LNCAP (cell line): ENCODE measurements at regions not wholly inside any gene's neighbourhood (a gene's known extent, or its start where the extent isn't known, plus 50 kb on each side); places are given as distances from the start of the nearest gene placed in this dataset.

Experiments
- TF ChIP-seq, protein P1 (sequence below): fragments of 450-650 bp; IDR thresholded peaks from 2 replicates; pipeline ENCODE4 v1.5.1; 2017; ENCODE audit warnings: mild to moderate bottlenecking

DNA sequence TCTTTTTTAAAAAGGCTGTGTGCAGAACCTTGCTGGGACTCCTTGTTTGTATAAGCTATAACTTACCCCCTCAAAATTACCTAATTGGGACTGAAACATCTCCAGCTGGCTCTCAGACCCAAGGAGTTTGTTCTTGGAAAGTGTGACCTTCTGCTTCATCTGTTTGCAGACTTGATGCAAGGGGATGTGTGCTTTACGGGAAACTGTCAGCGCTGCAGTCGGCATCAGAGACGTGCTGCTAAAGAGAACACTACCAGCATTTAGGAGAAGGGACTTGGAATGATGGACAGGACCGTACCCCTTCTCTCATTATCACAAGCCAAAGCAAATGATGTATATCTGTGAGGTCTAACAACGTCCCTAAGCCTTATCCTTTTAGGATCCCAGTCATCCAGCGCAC lies 174.2 kb upstream of the PARP11 start:
- TF ChIP-seq, protein P1, sequence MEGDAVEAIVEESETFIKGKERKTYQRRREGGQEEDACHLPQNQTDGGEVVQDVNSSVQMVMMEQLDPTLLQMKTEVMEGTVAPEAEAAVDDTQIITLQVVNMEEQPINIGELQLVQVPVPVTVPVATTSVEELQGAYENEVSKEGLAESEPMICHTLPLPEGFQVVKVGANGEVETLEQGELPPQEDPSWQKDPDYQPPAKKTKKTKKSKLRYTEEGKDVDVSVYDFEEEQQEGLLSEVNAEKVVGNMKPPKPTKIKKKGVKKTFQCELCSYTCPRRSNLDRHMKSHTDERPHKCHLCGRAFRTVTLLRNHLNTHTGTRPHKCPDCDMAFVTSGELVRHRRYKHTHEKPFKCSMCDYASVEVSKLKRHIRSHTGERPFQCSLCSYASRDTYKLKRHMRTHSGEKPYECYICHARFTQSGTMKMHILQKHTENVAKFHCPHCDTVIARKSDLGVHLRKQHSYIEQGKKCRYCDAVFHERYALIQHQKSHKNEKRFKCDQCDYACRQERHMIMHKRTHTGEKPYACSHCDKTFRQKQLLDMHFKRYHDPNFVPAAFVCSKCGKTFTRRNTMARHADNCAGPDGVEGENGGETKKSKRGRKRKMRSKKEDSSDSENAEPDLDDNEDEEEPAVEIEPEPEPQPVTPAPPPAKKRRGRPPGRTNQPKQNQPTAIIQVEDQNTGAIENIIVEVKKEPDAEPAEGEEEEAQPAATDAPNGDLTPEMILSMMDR = no peak

DNA sequence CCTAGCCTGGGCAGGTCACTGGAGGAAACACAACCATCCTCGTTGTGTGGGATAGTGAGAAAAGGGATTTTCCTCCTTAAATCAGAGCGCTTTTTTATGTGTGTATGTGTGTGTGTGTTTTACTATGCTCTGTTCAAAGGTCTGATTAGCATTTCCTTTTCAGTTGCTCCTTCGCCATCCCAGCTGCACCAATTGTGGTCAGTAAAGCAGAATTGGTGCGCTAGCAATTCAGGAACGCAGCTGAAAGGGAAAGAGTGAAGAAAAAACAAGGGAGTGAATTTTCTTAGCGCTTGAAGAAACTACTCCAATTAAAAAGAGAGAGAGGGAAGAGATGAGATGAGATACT lies 173.3 kb upstream of the PARP11 start:
- TF ChIP-seq, protein P1 = no peak

DNA sequence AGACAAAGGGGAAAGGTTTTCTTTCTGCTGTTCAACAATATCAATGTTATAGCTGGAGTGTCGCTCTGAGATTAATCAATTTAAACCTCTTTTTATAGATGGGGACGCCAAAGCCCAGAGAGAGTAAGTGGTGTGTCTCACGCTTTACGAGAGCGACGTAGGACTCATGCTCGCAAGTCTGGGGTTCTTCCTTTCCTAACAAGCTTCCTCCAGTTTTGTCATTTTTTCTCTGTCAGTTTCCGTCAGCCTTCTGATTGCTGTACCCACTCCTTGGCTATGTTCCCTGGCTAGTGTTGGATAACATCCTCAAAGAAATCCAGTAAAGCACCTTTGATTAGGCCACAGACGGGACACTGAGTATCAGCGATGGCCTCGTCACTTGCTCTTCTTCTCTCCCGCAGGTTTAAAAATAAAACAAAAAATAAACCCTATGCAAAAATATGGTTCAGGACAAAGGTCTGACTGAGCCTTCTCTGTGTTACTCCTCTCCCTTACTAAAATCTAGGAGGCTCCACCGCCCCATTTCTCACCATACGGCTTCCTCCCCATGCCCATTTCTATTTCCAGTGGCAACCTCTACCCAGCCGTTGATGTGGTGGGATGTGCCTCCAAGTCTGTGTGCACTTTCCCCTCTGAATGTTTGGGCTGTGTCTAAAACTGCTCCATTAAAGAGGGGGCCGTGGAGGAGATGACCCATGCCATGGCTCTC lies 172.7 kb upstream of the PARP11 start:
- TF ChIP-seq, protein P1 = no peak

DNA sequence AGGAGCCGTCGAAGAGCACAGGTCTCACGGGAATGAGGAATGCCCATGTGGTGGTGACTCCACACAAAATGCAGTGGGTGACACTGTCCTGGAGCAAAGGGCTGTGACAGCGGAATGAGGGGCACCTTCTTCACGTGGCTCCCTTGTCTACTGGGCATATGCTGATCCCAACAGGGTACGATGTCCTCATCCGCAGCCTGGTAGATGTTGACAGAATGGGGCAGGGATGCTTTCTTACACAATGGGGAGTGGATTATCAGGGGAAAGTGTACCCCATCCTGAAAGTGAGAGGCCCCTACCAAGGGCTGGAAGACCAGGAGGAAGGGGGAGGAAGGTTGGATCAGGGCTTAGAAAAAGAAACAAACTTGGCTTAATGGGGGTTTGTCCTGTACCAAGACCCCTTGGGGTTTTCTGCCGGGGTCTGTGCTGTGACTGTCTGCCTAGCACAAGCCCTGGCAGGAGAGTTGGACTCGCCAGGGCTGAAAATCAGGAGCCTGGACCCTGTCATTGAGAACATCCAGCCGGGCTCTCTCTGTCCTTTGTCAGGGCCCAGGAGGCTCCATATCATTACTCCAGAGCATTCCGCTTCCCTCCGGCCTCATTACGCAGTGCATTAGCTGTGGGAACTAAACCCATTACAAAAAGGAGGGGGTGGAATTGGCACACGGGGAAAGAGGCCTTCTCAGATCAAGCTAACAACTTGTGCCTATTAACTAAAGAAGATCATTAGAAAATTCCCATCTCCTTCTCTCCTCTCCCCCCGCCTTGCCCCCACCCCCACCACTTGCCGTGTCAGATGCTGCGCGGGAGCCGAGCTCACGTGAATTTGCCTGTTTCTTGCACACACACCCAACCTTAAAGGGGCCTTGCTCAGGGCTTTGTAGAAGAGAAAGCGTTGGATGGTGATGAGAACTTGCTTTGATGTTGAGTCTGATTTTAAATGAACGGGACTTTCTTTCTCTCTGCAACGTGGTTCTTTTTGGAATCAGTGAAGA lies 171.8 kb upstream of the PARP11 start:
- TF ChIP-seq, protein P1 = no peak

DNA sequence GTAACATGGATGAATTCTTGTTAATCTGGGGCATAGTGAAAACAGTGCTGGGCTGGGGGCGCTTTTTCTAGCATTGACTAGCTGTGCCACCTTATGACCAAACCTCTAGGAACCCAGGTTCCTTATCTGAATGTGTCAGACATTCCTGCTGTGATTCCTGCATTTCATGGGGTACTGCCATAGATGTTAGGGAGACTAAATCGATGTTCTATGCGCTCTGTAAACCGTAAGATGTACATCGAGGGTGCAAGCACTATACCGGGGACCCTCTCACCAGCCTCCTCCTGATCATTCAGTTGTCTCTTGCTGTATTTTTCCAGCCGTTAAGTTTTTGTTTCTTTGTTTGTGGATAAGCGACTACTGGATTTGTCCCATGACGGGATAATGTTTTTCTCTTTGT lies 170.9 kb upstream of the PARP11 start:
- TF ChIP-seq, protein P1 = no peak

DNA sequence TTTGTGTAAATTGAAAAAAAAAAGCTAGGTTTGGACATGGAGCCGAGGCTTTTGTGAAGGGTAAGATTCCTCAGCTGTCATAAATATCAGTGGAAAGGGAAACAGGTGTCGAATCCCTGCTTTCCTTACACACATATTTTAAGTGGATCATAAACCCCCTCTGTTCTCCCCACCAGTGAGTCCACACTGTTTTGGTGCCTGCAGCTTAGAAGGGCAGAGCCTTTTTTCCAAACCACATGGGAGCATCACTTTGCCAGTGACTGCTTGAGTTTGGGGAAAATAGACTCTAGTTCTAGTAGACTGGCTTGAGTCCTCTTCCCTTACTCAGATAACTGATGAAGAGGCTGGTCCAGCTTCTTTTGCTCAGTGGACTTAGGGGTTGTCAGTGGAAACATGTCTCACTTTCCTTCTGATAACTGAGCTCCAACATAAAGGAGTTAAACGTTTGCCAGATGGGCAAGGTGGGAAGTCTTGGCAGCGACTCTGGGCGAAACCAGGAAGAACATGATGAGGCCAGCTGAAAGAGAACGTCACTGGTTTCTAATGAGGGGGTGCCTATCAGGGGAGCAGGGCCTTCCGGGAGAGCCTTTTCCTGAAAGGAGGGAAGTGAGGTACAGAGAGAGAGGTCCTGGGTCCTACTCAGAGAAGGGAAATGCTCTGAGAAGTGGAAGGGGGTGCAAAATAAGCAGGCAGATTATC lies 168.1 kb upstream of the PARP11 start:
- TF ChIP-seq, protein P1 = no peak

DNA sequence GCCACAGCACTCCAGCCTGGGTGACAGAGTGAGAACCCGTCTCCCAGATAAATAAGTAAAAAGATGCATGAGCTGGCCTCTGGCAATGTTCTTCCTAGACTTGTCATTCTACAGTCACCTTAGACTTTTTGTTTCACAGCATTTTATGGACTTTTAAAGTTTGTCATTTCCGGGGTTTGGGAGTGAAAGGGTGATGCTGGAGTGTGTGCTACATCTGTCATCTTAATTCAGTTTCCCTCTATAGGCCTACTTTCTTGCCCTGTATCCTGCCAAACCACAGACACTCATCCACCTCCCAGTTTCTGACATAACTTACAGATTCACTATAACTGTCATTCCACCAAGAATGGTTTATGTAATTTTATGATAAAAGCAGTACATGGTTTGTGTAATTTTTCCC lies 166.7 kb upstream of the PARP11 start:
- TF ChIP-seq, protein P1 = no peak
